H9 (cell line): ENCODE measurements at regions not wholly inside any gene's neighbourhood (a gene's known extent, or its start where the extent isn't known, plus 50 kb on each side); places are given as distances from the start of the nearest gene placed in this dataset.

Experiments
- DNase-seq: peaks from one replicate; pipeline ENCODE4 v3.0.0-alpha.2; 2017
- H2AFZ ChIP-seq: one replicate; pipeline ENCODE4 v1.6.1; 2013; ENCODE audit warnings: mild to moderate bottlenecking, low read length, control low read depth, moderate library complexity
- H2AK5ac ChIP-seq: 2 replicates; pipeline ENCODE4 v1.6.1; 2013; ENCODE audit warnings: low read length, control low read depth, mixed read lengths; ENCODE audit not compliant: insufficient read length
- H2BK120ac ChIP-seq: one replicate; pipeline ENCODE4 v1.6.1; 2013; ENCODE audit warnings: low read depth, mild to moderate bottlenecking, low read length, control low read depth, inconsistent platforms; ENCODE audit not compliant: poor library complexity, severe bottlenecking
- H2BK12ac ChIP-seq: 2 replicates; pipeline ENCODE4 v1.6.1; 2013; ENCODE audit warnings: low read length, control low read depth, mixed read lengths, low read depth; ENCODE audit not compliant: insufficient read length
- H2BK15ac ChIP-seq: 2 replicates; pipeline ENCODE4 v1.6.1; 2013; ENCODE audit warnings: low read depth, low read length, control low read depth
- H2BK20ac ChIP-seq: one replicate; pipeline ENCODE4 v1.6.1; 2013; ENCODE audit warnings: low read depth, mild to moderate bottlenecking, low read length, control low read depth, inconsistent platforms; ENCODE audit not compliant: poor library complexity, severe bottlenecking
- H2BK5ac ChIP-seq: 2 replicates; pipeline ENCODE4 v1.6.1; 2013; ENCODE audit warnings: low read length, control low read depth, mixed read lengths; ENCODE audit not compliant: insufficient read length
- H3K14ac ChIP-seq: 2 replicates; pipeline ENCODE4 v1.6.1; 2013; ENCODE audit warnings: low read length, control low read depth; ENCODE audit not compliant: insufficient read depth
- H3K18ac ChIP-seq: 2 replicates; pipeline ENCODE4 v1.6.1; 2013; ENCODE audit warnings: low read depth, mild to moderate bottlenecking, mixed read lengths, low read length, control low read depth; ENCODE audit not compliant: insufficient read length
- H3K23ac ChIP-seq: 2 replicates; pipeline ENCODE4 v1.6.1; 2013; ENCODE audit warnings: low read length, control low read depth, mixed read lengths, low read depth; ENCODE audit not compliant: insufficient read length
- H3K23me2 ChIP-seq: 2 replicates; pipeline ENCODE4 v1.6.1; 2013; ENCODE audit warnings: low read depth, mild to moderate bottlenecking, mixed read lengths, low read length, control low read depth; ENCODE audit not compliant: insufficient read length, poor library complexity, severe bottlenecking
- H3K27ac ChIP-seq: 2 replicates; pipeline ENCODE4 v1.5.1; 2013; ENCODE audit warnings: low read length, control low read depth, mixed read lengths, low read depth; ENCODE audit not compliant: insufficient read length
- H3K27me3 ChIP-seq: 2 replicates; pipeline ENCODE4 v1.6.1; 2013; ENCODE audit warnings: low read length, control low read depth, inconsistent platforms; ENCODE audit not compliant: insufficient read depth
- H3K4ac ChIP-seq: 2 replicates; pipeline ENCODE4 v1.6.1; 2013; ENCODE audit warnings: low read depth, mild to moderate bottlenecking, control low read depth, inconsistent platforms, low read length, moderate library complexity
- H3K4me1 ChIP-seq: 2 replicates; pipeline ENCODE4 v1.6.1; 2013; ENCODE audit warnings: low read length, control low read depth, inconsistent platforms; ENCODE audit not compliant: insufficient read depth
- H3K4me2 ChIP-seq: 2 replicates; pipeline ENCODE4 v1.6.1; 2013; ENCODE audit warnings: low read length, control low read depth, mixed read lengths; ENCODE audit not compliant: insufficient read length, insufficient read depth
- H3K56ac ChIP-seq: 2 replicates; pipeline ENCODE4 v1.6.1; 2013; ENCODE audit warnings: low read depth, mild to moderate bottlenecking, mixed read lengths, low read length, control low read depth; ENCODE audit not compliant: insufficient read length
- H3K79me1 ChIP-seq: 2 replicates; pipeline ENCODE4 v1.6.1; 2013; ENCODE audit warnings: low read depth, mild to moderate bottlenecking, moderate library complexity, low read length, control low read depth, inconsistent platforms; ENCODE audit not compliant: insufficient read depth, poor library complexity, severe bottlenecking
- H3K79me2 ChIP-seq: 2 replicates; pipeline ENCODE4 v1.6.1; 2013; ENCODE audit warnings: low read length, control low read depth, inconsistent platforms; ENCODE audit not compliant: insufficient read depth
- H3K9ac ChIP-seq: 2 replicates; pipeline ENCODE4 v1.6.1; 2013; ENCODE audit warnings: low read length, control low read depth, mixed read lengths; ENCODE audit not compliant: insufficient read length; ENCODE audit errors: extremely low read depth
- H3K9me3 ChIP-seq: one replicate; pipeline ENCODE4 v1.6.1; 2013; ENCODE audit warnings: low read depth, low read length, inconsistent platforms; ENCODE audit not compliant: control insufficient read depth
- H3T11ph ChIP-seq: one replicate; pipeline ENCODE4 v1.6.1; 2013; ENCODE audit warnings: mild to moderate bottlenecking, low read length, control low read depth, inconsistent platforms
- H4K20me1 ChIP-seq: one replicate; pipeline ENCODE4 v1.6.1; 2013; ENCODE audit not compliant: control insufficient read depth, insufficient read length, insufficient read depth
- H4K5ac ChIP-seq: 2 replicates; pipeline ENCODE4 v1.6.1; 2013; ENCODE audit warnings: low read depth, mild to moderate bottlenecking, mixed read lengths, low read length, control low read depth; ENCODE audit not compliant: insufficient read length
- H4K8ac ChIP-seq: replicated peaks from 2 replicates; pipeline ENCODE4 v1.6.1; 2013; ENCODE audit warnings: low read length, control low read depth, mixed read lengths, low read depth; ENCODE audit not compliant: insufficient read length
- H4K91ac ChIP-seq: 2 replicates; pipeline ENCODE4 v1.6.1; 2013; ENCODE audit warnings: low read depth, mild to moderate bottlenecking, moderate library complexity, mixed read lengths, low read length, control low read depth; ENCODE audit not compliant: insufficient read length
- H3K27ac Mint-ChIP-seq, 3 experiments: 2 replicates in 2 of 3; 3 replicates in 1 of 3; pipeline ENCODE4 v1.8.0; 2020 to 2021; ENCODE audit warnings: mixed read lengths in 3 of 3, mild to moderate bottlenecking in 1 of 3, moderate library complexity in 1 of 3
- H3K27me3 Mint-ChIP-seq: 2 replicates; pipeline ENCODE4 v1.8.0; 2021; ENCODE audit warnings: low read depth, mild to moderate bottlenecking, moderate library complexity, mixed read lengths
- H3K36me3 Mint-ChIP-seq, 3 experiments: 2 replicates in 2 of 3; 3 replicates in 1 of 3; pipeline ENCODE4 v1.8.0; 2020 to 2021; ENCODE audit warnings: low read depth in 3 of 3, mixed read lengths in 3 of 3; ENCODE audit not compliant: insufficient read depth in 1 of 3
- H3K4me1 Mint-ChIP-seq, 2 experiments: 2 replicates each; pipeline ENCODE4 v1.8.0; 2020; ENCODE audit warnings: mixed read lengths in 2 of 2
- H3K4me3 Mint-ChIP-seq, 2 experiments: 2 replicates in 1 of 2; 3 replicates in 1 of 2; pipeline ENCODE4 v1.8.0; 2020 to 2021; ENCODE audit warnings: mild to moderate bottlenecking in 2 of 2, mixed read lengths in 2 of 2, moderate library complexity in 1 of 2
- H3K9me3 Mint-ChIP-seq, 2 experiments: 2 replicates in 1 of 2; 3 replicates in 1 of 2; pipeline ENCODE4 v1.8.0; 2020; ENCODE audit warnings: mild to moderate bottlenecking in 2 of 2, mixed read lengths in 2 of 2, moderate library complexity in 1 of 2
- TF ChIP-seq, protein P1 (sequence below): fragments of 200-600 bp; sonication (generic); conservative IDR thresholded peaks from 3 replicates; pipeline ENCODE4 v1.8.0; 2021; ENCODE audit warnings: antibody characterized with exemption, mild to moderate bottlenecking

DNA sequence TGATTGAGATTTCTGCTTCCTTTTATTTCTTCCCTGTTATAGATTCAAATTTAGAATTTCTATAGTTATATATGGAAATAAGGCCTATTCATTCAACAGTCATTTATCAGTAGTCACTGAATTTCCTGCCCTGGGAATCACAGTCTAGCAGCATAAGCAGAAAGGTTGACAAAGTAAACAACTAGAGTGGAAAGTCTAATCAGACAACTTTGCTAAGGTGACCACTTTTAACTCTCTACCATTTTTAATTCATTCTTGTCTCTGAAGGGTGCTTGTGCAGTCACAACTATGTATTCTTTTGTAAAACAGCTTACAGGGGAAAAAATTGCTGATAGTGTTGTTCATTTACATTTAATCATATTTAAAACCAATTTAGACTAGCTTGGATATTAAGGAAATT, 66.1 kb upstream of the PLA2G4A start:
- Histone ChIP-seq H4K91ac (no peak overlapping the region), H3K18ac (no peak overlapping the region), H2AK5ac (no peak overlapping the region), H4K8ac (no peak overlapping the region), H4K5ac (no peak overlapping the region), H2BK20ac (no peak overlapping the region), H2BK15ac (no peak overlapping the region), H3K79me1 (no peaks in the 10 kb centered on the region), H3K27me3 (no peaks in the 10 kb centered on the region), H2BK12ac (no peak overlapping the region), H2AFZ (no peak overlapping the region), H4K20me1 (no peaks in the 10 kb centered on the region), H3K4me1 (no peaks in the 10 kb centered on the region), H3K4me2 (no peak overlapping the region), H3K27ac (no peak overlapping the region), H3K9me3 (no peaks in the 10 kb centered on the region), H3K9ac (no peak overlapping the region), H2BK5ac (no peak overlapping the region), H3K23ac (no peak overlapping the region), H3K23me2 (no peaks in the 10 kb centered on the region), H2BK120ac (no peak overlapping the region), H3T11ph (no peak overlapping the region), H3K79me2 (no peaks in the 10 kb centered on the region), H3K14ac (no peak overlapping the region), H3K56ac (no peak overlapping the region), H3K4ac (no peak overlapping the region)
- H3K27ac Mint-ChIP-seq: no peak overlapping the region
- TF ChIP-seq, protein P1, sequence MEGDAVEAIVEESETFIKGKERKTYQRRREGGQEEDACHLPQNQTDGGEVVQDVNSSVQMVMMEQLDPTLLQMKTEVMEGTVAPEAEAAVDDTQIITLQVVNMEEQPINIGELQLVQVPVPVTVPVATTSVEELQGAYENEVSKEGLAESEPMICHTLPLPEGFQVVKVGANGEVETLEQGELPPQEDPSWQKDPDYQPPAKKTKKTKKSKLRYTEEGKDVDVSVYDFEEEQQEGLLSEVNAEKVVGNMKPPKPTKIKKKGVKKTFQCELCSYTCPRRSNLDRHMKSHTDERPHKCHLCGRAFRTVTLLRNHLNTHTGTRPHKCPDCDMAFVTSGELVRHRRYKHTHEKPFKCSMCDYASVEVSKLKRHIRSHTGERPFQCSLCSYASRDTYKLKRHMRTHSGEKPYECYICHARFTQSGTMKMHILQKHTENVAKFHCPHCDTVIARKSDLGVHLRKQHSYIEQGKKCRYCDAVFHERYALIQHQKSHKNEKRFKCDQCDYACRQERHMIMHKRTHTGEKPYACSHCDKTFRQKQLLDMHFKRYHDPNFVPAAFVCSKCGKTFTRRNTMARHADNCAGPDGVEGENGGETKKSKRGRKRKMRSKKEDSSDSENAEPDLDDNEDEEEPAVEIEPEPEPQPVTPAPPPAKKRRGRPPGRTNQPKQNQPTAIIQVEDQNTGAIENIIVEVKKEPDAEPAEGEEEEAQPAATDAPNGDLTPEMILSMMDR: no peak
- H3K4me1 Mint-ChIP-seq: peaks cover 0 to 6% of the 10 kb centered on the region in 2 experiments; a peak in 2 of 4 replicates
- H3K9me3 Mint-ChIP-seq: no peaks in the 10 kb centered on the region
- no peak overlapping the region for H3K4me3 Mint-ChIP-seq
- no peaks in the 10 kb centered on the region for H3K27me3 Mint-ChIP-seq
- no peak for DNase-seq
- H3K36me3 Mint-ChIP-seq: no peaks in the 10 kb centered on the region
